H1 (cell line): ENCODE measurements at regions not wholly inside any gene's neighbourhood (a gene's known extent, or its start where the extent isn't known, plus 50 kb on each side); places are given as distances from the start of the nearest gene placed in this dataset.

Experiments used
- CEBPB ChIP-seq: IDR thresholded peaks from 2 replicates; pipeline ENCODE4 v1.6.1; 2012; ENCODE audit warnings: low read depth, low read length
- CHD2 ChIP-seq: IDR thresholded peaks from 2 replicates; pipeline ENCODE4 v1.6.1; 2012; ENCODE audit warnings: low read length, improper control_type of control experiment
- CHD7 ChIP-seq: fragments of 300-600 bp; sonication (generic); IDR thresholded peaks from 2 replicates; pipeline ENCODE4 v1.7.1; 2012; ENCODE audit warnings: low read length, moderate library complexity, mild to moderate bottlenecking, inconsistent platforms; ENCODE audit not compliant: insufficient replicate concordance
- HDAC6 ChIP-seq: IDR thresholded peaks from one replicate; pipeline ENCODE4 v1.7.1; 2012; ENCODE audit warnings: low read depth, mild to moderate bottlenecking, inconsistent platforms, low read length, moderate library complexity
- RBBP5 ChIP-seq: IDR thresholded peaks from 2 replicates; pipeline ENCODE4 v1.7.1; 2012; ENCODE audit warnings: low read depth, mild to moderate bottlenecking, inconsistent platforms, low read length, moderate library complexity, borderline replicate concordance

DNA sequence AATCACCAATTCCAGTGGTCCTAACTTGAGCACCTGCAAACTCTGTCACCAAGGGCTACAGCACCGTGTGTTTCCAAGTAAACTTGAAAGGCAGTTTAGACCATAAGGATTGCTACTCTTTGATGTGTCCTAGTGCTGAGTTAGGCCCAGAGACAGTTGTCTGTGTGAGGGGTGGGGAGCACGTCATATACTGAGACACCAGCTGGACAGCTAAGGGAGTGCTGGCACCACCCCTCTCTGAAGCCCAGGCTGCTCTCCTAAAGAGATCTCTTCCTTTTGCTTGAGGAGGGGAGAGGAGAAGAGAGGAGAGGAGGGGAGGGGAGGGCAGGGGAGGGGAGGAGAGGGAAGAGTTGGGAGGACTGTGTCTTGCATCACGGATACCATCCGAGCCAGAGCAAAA is 218.7 kb upstream of the TACR3 start (continued):
- no peak for TF ChIP-seq CHD7
- TF ChIP-seq CHD2, result no peak
- no peak for TF ChIP-seq RBBP5
- TF ChIP-seq HDAC6, result no peak
- no peak for TF ChIP-seq CEBPB
